ENCODE measurements at regions not wholly inside any gene's neighbourhood (a gene's known extent, or its start where the extent isn't known, plus 50 kb on each side); places are given as distances from the start of the nearest gene placed in this dataset.

- peaks cover 36% of the 10 kb centered on the region for H3K4me1 Mint-ChIP-seq
- DNase-seq (no peak), ATAC-seq (ENCODE audit: low read depth) (no peak)
- no peak overlapping the region for H3K27ac Mint-ChIP-seq
- ChIA-PET POLR2A (interaction anchor here (0.8 to 1.2 kb wide), 3 partner anchors 9 to 57 kb away, joined by 3 to 7 read pairs (median 4); no protein-coding TSS in a partner anchor), CTCF (no interaction called here)
- peaks cover 24% of the 10 kb centered on the region for H3K27me3 Mint-ChIP-seq
- peaks cover 11% of the 10 kb centered on the region for H3K9me3 Mint-ChIP-seq
- no peaks in the 10 kb centered on the region for H3K36me3 Mint-ChIP-seq (ENCODE audit: low read depth)
- TF ChIP-seq CTCF (IDR thresholded peaks at IDR 0.05) = no peak
- intact Hi-C loops (cut with micrococcal nuclease) = no loop called here
- no peak overlapping the region for H3K4me3 Mint-ChIP-seq
These were observed 147.5 kb upstream of the ID2 start for GRCh38 chr2:8534386-8534728.

- Mint-ChIP-seq H3K4me3 (no peak overlapping the region), H3K4me1 (peaks cover 42% of the 10 kb centered on the region), H3K36me3 (ENCODE audit: low read depth) (no peaks in the 10 kb centered on the region), H3K9me3 (peaks cover 11% of the 10 kb centered on the region), H3K27ac (no peak overlapping the region), H3K27me3 (peaks cover 23% of the 10 kb centered on the region)
- ATAC-seq (ENCODE audit: low read depth) (peak; percentile 70), DNase-seq (no peak)
- no peak for TF ChIP-seq CTCF (IDR thresholded peaks at IDR 0.05)
- CTCF ChIA-PET = no interaction called here
- POLR2A ChIA-PET = interaction anchor here (0.8 to 1.2 kb wide), 3 partner anchors 8 to 57 kb away, joined by 3 to 7 read pairs (median 4); no protein-coding TSS in a partner anchor
- intact Hi-C loops (cut with micrococcal nuclease) = loop anchor here (1.0 kb wide), 1 partner anchor 8 kb away; no protein-coding TSS in a partner anchor
These were observed 147.0 kb upstream of the ID2 start for GRCh38 chr2:8534729-8535468.

GRCh38 chr2:8535469-8535795 is 146.4 kb upstream of the ID2 start:
- peaks cover 11% of the 10 kb centered on the region for H3K9me3 Mint-ChIP-seq
- intact Hi-C loops (cut with micrococcal nuclease) = loop anchor here (1.0 kb wide), 1 partner anchor 8 kb away; no protein-coding TSS in a partner anchor
- H3K4me3 Mint-ChIP-seq = no peak overlapping the region

GRCh38 chr2:8535821-8536685 is 145.8 kb upstream of the ID2 start:
- DNase-seq (peak; percentile 16), ATAC-seq (ENCODE audit: low read depth) (peak; percentile 27)
- ChIA-PET CTCF (no interaction called here), POLR2A (no interaction called here)
- Mint-ChIP-seq H3K4me3 (peak overlapping the region; percentile 15), H3K9me3 (peaks cover 5% of the 10 kb centered on the region), H3K27ac (peak overlapping the region; percentile 21), H3K4me1 (peaks cover 48% of the 10 kb centered on the region), H3K27me3 (peaks cover 26% of the 10 kb centered on the region), H3K36me3 (ENCODE audit: low read depth) (no peaks in the 10 kb centered on the region)
- intact Hi-C loops (cut with micrococcal nuclease) = loop anchor here (1.0 kb wide), 1 partner anchor 7 kb away; no protein-coding TSS in a partner anchor
- TF ChIP-seq CTCF (IDR thresholded peaks at IDR 0.05) = no peak

More at GRCh38 chr2:8535469-8535795, 146.4 kb upstream of the ID2 start:
- CTCF ChIA-PET = no interaction called here
- Mint-ChIP-seq H3K4me1 (peaks cover 46% of the 10 kb centered on the region), H3K27me3 (peaks cover 21% of the 10 kb centered on the region), H3K27ac (peak overlapping the region; percentile 21), H3K36me3 (ENCODE audit: low read depth) (no peaks in the 10 kb centered on the region)
- DNase-seq (no peak), ATAC-seq (ENCODE audit: low read depth) (no peak)
- POLR2A ChIA-PET = interaction anchor here (1.2 kb wide), 2 partner anchors 8 to 58 kb away, joined by 4 to 7 read pairs; no protein-coding TSS in a partner anchor
- no peak for TF ChIP-seq CTCF (IDR thresholded peaks at IDR 0.05)

Measured in activated B cell treated with CpG ODN at 0.5 μM for 24 hours (primary cell).